Brain pericyte (primary cell): ENCODE measurements at regions not wholly inside any gene's neighbourhood (a gene's known extent, or its start where the extent isn't known, plus 50 kb on each side); places are given as distances from the start of the nearest gene placed in this dataset.
"Not testable (repeated sequence)": the region's sequence is repeated elsewhere in the genome, so short reads cannot be mapped to it uniquely, and the experiment has no call there.

ENCODE experiments used
- DNase-seq: peaks from one replicate; pipeline ENCODE4 v3.0.0-alpha.2; 2012; ENCODE audit warnings: low read depth, low spot score

DNA sequence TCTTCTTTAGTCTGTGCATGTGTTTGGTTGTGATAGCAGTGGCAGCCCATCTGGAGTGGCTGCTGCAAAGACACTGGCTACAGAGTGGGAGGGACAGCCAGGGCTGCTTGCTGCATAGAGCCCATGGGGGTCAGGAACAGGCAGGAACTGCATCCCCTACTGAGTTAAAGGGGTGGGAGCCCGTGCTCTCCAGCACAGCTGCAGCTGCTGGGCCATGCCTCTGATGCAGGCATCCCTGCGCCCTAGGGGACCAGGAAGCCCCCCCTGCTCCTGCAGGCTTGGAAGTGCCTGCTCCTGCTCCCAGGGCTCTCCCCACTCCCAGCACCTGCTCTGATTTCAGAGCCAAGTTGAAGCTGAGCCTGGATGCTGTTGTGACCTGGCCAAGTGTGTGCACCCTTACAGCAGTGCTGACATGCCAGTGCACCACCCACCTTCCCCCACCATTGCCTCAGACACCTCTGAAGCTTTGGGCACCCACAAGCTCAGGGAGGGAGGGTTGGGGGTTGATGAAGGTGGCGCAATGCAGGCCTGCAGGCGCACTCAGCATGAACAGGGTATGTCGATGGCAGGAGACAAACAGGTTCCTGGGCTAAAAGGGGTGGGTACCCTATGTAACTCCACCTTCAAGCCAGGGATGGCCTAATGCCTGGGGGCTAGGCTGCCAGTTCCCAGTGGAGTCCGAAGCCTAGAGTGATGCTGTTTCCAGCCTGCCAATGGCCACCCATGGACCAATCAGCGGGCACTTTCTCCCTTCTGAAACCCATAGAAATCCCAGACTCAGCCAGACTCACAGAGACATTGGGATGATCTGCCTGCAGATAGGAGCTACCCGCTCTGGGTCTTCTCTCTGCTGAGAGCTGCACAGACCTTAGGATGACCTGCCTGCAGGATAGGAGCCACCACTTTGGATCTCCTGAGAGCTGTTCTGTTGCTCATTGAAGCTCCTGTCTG is 919.9 kb upstream of the MIR17HG start:
- no peak for DNase-seq

DNA sequence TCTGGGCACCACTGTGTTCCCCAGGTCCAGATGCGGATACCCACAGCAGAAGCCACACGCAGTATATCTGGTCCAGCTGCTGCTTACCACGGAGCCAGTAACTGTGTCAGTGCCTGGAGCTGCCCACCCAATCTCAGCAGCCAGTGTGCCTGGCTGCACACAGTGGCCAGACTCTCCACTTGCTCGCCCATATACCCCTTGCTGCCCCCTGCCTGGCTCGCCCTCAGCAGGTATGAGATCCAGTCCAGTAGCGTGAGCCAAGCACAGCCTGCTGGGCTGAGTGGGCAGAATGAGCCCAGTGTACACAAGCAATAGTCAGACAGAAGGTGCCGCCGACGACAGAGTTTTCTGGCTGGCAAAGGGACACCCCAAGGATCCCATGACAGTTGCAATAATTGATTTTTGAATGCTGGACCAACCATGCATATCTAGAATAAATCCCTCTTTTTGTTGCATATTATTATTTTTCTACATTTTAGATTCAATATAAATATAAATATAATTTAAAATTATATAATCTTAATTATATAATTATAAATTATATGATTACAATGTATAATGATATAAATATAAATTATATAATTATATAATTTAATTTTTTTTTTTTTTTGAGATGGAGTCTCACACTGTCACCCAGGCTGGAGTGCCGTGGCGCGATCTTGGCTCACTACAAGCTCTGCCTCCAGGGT is 918.8 kb upstream of the MIR17HG start:
- DNase-seq: no peak

DNA sequence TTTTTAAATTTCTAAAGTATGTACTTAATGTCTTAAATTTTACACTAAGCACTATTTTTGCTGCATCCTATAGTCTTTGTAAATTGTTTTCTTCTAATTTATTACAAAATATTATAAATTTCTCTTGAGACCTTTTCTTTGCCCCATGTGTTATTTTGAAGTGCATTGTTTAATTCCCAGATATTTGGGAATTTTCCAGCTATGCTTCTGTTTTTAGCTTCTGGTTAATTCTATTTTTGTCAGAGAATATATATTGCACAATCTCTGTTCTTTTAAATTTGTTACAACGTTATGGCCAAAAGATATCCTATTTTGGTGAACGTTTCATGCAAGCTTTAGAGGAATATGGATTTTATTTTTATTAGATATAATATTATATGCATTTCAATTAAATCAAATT is 917.4 kb upstream of the MIR17HG start:
- DNase-seq: no peak

DNA sequence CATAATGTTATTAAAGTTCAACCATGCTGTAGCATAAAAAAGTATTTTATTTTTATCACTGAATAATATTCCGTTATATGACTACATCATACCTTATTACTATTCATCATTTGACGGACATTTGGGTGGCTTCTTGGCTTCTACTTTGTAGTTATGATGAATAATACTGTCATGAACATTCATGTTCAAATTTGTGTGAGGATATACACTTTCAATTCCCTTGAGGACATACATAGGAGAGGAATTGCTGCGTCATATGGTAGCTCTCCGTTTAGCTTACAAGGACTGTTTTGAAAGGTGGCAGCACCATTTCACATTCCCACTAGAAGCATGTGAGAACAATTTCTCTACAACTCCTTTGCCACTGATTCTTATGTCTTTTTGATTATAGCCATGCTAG is 910.8 kb upstream of the MIR17HG start:
- no peak for DNase-seq

DNA sequence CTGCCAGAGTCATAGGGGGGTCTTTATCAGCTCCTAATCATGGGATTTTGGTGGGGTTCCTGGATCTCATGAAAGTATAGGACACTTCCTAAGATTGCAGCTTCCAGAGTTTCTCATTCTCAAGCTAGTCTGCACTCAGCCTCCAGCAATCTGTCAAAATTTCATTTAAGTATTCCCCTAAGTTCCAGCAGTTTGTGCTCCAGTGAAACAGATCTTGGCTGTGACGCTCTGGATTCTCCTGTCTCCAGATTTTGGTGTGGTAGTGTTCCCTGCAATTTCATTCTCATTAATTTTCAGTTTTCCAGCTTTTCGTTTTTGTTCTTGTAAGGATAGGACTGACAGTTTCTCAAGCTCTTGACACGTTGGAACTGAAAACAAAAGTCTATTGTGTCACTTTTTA is 908.9 kb upstream of the MIR17HG start:
- no peak for DNase-seq

DNA sequence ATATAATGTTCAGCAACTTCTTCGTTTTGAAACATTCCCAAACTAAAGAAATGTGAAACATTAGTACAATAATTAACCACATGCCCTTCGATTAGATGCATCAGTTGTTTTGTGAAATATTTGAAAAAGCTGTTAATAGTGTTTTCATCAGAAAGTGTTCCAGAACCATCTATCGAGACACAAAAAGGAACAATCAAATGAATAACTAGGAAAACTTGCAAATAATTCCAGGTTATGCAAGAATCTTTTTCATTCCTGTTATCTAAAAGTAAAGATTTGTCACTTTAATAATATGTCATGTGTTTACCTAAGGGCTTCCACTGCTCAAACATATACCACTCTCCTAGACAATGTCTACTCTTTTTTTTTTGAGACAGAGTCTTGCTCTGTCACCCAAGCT is 904.2 kb upstream of the MIR17HG start:
- DNase-seq: no peak

DNA sequence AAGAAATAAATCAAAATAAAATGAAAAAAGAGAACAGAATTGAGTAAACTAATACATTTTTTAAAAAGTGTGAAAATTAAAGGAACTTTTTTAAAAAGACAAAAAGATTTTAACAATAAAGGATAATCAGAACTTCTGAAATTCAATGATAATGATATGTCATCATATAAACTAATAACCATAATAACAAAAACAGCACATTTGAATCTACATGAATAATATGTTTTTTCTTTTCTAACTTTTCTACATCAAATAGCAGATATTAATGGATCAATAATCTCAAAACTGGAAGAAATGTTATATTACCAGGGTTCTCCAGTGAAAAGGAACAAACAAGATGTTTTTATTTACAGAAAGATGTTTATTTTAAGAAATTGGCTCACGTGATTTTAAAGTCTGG is 903.3 kb upstream of the MIR17HG start:
- no peak for DNase-seq

DNA sequence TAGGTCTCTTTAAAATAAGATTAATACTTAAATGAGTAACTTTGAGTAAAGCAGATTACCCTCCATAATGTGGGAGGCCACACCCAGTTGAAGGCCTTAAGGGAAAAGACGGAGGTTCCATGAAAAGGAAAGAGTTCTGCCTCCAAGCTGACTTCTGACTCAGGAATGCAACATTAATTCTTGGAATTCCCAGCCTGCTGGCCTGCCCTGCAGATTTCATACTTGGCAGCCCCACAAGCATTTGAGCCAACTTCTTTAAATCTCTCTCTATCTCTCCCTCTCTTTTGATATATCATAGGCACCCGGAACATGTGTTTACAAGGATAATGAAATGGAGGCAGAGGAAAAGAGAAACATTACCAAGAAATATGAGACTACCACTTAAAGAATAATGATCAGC is 902.3 kb upstream of the MIR17HG start:
- DNase-seq: no peak

DNA sequence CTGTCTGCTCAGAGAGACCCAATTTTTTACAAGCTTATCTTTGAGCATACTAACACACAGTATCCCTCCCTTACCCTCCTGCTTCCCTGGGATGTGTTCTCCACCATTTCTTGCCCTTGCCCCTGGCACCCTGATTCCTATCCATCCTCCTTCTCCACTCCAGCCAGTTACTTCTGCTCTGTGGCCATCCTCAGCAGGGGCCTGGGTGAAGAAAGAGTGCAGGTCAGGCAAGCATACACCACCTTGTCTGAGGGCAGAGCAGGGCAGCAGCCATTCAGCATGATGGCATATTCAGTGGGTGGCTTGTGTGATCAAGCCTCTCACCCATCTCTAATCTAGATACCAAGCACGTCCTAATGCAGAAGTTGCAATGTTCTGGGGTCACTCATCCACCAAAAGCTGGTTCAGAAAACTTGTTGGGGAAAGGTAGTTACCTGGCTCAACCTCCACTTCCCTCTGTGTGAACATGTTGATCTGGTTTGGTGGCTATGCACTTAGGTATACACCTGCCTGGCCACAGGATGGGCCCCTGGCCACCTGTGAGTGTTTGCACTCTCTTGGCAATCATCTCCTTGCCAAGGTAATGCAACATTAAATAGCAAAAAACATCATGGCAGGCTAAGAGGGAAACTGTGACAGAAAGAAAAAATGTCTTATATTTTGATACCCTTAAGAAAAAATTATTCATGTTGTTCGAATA is 900.3 kb upstream of the MIR17HG start:
- DNase-seq: no peak

DNA sequence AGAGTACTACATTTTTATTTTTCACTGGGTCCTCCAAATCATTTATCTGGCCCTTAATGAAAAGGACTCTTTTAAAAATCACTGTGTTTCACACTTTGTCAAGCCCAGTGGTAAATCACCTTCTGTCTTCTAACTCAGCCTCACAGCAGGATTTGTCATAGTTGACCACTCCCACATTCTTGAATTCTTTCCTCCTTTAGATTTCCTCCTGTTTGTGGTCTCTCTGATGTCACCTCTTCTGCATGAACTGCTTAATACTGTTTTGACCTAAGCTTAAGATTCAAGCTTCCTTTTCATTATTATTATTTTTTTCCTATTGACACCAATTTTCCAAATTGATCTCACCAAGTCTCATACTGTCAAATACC is 899.8 kb upstream of the MIR17HG start:
- DNase-seq: no peak

DNA sequence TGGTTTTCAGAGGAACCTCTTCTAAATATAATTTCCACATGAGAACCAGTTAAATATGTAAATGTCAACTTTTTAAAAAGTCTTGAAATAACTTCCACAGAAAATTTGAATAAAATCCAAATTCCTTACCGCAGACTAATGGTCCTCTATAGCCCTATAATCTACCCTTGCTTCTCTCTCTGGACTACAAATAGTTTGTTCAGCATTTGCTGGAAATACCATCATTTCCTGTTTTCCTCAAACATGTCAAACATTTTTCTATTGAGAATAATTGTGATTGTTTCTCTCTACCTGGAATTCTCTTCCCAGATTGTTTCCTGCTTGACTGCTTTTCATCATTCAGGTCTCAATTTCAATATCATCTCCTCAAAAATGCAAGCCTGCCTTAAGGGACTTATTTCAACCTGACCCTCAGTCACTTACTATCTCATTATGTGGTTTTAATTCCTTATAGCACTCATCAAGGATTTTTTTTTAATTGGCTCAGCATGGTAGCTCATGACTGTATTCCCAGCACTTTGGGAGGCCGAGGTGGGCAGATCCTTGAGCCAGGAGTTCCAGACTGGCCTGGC is 898.9 kb upstream of the MIR17HG start:
- DNase-seq: no peak

DNA sequence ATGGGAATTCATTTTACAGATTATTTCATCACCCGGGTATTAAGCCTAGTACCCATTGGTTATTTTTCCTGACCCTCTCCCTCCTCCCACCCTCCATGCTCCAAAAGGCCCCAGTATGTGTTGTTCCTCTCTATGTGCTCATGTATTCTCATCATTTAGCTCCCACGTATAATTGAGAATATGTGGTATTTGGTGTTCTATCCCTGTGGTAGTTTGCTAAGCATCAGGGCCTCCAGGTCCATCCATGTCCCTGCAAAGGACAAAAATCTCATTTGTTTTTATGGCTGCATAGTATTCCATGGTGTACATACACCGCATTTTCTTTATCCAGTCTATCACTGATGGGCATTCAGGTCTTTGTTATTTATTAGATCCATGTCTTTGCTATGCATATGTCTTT is 894.1 kb upstream of the MIR17HG start:
- DNase-seq: no peak

DNA sequence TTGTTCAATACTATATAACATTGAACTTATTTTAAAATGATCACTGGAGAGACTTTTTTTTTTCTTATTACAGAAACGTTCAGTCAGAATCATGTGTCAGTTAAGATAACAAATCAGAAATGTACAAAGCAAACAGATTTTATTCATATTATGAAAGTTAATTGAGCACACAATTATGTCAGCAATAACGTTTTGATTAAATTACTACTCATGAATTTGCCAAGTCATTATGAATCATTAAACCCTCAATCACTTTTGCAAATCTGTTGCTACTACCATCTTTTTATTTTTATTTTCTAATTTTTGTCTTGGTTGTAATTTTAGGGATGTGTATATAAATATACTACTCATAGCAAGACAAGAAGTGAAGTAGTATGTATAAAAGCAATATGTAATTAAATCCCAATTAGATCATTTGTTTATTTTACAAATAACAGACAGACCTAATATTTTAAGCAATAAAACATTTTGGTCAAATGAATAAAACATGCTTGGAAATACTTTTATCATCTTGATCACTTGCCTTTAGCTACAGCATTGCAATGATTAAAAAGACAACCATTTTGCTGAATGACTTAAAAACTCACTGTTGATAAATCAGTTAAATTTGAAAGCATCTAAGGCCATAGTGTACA is 893.4 kb upstream of the MIR17HG start:
- no peak for DNase-seq

DNA sequence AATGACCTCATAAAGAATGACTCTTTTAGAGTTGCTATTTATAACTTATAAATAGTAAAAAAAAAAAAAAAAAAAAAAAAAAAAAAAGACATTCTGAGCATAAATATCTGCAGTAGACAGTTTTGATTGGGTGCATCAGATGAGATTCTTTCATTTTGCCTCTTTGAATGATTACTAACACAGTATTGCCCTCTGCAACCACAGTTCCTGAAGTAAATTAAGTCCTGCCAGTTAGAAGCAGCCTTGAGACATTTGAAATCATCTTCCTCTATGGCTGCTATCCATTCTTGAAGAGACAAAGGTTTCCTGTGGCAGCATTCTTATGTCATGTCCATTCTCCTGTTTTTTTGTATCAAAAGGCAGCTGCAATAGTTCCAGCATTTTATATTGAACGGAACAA is 892.4 kb upstream of the MIR17HG start:
- DNase-seq: no peak

DNA sequence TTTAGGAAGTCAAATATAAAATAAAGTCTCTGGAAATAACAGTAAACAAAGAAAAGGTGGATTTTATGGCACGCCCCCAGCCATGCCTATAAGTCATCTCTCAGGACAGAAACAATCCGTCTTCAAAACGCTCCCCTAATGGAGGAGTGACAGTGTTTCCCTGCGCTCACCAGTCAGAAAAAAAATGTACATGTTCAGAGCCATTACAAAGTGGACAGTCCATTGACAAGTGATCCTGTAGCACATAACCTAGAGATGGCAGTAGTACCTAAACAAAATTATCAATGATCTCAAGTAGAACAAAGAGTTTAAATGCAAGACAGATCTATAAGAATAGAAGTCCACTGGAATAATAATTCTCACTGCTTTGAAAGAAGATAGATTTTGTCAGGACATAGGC is 891.7 kb upstream of the MIR17HG start:
- no peak for DNase-seq

DNA sequence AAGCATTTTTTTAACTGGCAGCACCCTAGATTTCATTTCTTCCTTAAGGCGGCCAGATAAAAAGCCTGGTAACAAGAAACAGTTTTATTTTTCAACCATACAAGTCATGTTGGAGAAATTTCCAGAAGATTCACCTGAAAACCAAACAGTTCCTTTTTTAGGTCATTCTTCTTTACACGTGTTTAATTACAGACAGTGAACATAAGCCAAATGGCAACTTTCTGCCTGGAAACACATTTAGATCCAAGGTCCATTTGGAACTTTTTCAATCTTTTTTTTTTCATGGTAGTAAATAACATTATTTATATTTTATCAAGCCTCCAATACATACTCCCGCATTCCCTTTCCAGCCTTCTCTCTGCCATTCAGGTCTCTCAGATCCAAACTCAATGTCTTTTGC is 886.1 kb upstream of the MIR17HG start:
- no peak for DNase-seq

DNA sequence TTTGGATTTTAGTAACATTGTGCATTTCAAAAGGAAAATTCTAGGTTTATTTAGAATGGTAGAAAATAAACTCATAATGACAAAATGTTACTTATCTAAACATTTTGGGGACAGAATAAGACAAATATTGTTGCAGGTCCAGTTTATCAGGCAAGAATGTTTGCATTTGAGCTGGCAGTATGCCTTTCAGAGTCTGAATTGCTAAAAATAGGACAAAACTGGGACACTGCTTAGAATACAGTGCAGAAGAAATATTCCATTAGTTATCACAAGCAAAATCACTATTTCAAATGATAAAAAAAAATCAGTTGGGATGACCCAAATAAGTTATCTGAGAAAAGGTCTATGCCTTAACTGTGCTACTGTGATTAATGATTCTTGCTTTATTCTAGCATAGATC is 870.3 kb upstream of the MIR17HG start:
- no peak for DNase-seq

DNA sequence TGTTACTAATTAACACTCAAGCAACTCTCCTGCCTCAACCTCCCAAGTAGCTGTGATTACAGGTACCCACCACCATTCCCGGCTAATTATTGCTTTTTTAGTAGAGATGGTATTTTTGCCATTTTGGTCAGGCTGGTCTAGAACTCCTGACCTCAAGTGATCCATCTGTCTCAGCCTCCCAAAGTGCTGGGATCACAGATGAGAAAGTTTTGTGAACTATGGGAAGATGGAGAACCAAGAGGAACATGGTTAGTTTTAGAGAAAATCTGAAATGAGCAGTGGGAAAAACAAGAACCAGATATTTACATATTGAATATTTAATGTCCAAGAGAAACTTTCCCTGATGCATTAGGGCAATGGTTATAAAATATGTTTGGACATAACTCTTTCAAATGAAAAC is 863.6 kb upstream of the MIR17HG start:
- DNase-seq: no peak

DNA sequence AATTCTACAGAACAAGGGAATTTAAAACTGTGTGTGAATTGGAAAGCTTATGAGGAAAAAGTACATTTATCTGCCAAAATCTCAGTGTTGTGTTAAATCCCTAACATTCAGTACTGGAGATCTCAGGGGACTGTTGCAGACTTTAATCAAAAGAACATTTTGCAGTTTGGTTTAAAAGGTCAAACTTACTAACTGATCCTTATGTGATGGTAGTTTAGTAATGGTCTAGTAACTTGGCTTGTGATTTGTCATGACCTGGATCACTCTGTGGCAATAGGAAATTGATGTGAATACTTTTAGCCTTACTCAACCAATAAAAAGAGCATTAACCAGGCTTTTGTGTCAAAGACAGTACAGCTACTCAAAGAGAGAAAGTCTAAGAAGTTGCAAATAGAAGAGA is 862.1 kb upstream of the MIR17HG start:
- DNase-seq: peak; percentile 45

DNA sequence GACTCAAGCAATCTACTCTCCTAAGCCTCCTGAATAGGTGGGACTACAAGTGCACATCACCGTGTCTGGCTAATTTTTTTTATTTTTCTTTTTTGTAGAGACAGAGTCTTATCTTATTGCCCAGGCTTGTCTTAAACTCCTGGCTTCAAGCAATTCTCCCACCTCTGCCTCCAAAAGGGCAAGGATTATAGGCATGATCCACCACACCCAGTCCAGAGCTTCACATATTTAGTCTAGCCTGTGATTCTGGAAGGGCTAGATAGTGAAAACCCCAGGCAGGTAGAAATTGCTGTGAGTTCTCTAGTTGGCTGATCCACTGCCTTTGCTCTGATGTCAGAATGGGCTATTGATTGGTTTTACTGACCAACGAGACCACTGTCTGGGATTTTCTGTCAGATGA is 854.6 kb upstream of the MIR17HG start:
- DNase-seq: no peak

DNA sequence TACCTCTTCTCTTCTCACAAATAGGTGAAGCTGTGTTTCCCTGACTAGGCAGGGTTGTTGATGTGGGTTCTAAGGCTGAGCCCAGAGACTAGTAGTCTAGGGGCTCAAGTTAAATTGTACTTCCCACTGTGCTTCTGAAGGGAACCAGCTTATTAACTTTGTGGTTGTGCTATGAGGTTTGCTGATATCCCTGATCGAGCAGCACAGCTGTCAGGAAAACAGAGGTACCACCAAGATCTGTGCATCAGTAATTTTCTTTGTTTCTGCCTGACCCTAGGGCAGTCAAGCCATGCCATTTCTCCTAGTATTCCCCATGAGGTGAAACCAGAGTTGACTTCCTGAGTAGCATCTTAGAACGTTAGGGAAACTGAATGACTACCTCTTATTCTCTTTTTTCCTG is 853.8 kb upstream of the MIR17HG start:
- no peak for DNase-seq

DNA sequence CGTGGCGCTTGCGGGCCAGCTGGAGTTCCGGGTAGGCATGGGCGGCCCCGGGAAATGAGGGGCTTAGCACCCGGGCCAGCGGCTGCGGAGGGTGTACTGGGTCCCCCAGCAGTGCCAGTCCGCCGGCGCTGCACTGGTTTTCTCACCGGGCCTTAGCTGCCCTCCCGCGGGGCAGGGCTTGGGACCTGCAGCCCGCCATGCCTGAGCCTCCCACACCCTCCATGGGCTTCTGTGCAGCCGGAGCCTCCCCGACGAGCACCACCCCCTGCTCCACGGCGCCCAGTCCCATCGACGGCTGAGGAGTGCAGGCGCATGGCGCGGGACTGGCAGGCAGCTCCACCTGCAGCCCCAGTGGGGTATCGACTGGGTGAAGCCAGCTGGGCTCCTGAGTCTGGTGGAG is 852.6 kb upstream of the MIR17HG start:
- not testable (repeated sequence) for DNase-seq
